ENCODE measurements at regions not wholly inside any gene's neighbourhood (a gene's known extent, or its start where the extent isn't known, plus 50 kb on each side); places are given as distances from the start of the nearest gene placed in this dataset.

GRCh38 chr12:83434600-83434999 is 747.9 kb downstream of the TMTC2 start:
- Histone ChIP-seq H2AFZ (replicated peaks; ENCODE audit: low read length, poor library complexity) (no peak overlapping the region), H3K4ac (ENCODE audit: low read depth, low read length) (no peak overlapping the region), H2AK9ac (replicated peaks; ENCODE audit: low read depth, low read length, poor library complexity) (no peak overlapping the region), H2BK20ac (ENCODE audit: low read depth, low read length) (no peak overlapping the region), H3K56ac (ENCODE audit: extremely low read depth, insufficient read depth, low read length) (no peak overlapping the region), H2AK5ac (ENCODE audit: low read depth, low read length) (no peak overlapping the region), H3K9me1 (ENCODE audit: insufficient read depth, low read length) (no peaks in the 10 kb centered on the region), H3K23ac (ENCODE audit: low read depth, low read length) (no peak overlapping the region), H2BK120ac (ENCODE audit: low read depth, low read length) (no peak overlapping the region), H3K36me3 (ENCODE audit: control insufficient read depth, insufficient read depth, low read length) (no peaks in the 10 kb centered on the region), H4K8ac (ENCODE audit: low read depth in 2 of 2, low read length in 2 of 2) (no peak overlapping the region), H3K4me1 (ENCODE audit: control insufficient read depth, insufficient read depth, low read length) (no peaks in the 10 kb centered on the region), H4K20me1 (ENCODE audit: insufficient read depth, low read length) (no peaks in the 10 kb centered on the region), H3K14ac (replicated peaks; ENCODE audit: low read depth, low read length) (no peak overlapping the region), H3K18ac (ENCODE audit: low read depth, low read length) (no peak overlapping the region), H3K27ac (ENCODE audit: insufficient read depth, low read length) (no peak overlapping the region), H3K79me1 (ENCODE audit: low read depth in 1 of 2, low read length in 2 of 2) (no peaks in the 10 kb centered on the region), H3K9ac (ENCODE audit: low read depth, low read length) (no peak overlapping the region), H3K4me3 (ENCODE audit: insufficient read depth, low read depth, low read length) (no peak overlapping the region), H3K9me3 (ENCODE audit: control insufficient read depth, insufficient read depth, low read length) (peaks cover 9% of the 10 kb centered on the region), H2BK5ac (ENCODE audit: low read depth, low read length, poor library complexity, severe bottlenecking) (no peak overlapping the region), H3K27me3 (ENCODE audit: control insufficient read depth, insufficient read depth, low read length) (no peaks in the 10 kb centered on the region), H3K4me2 (ENCODE audit: low read depth, low read length) (no peak overlapping the region), H4K91ac (ENCODE audit: insufficient read depth, low read depth, low read length) (no peak overlapping the region), H4K5ac (ENCODE audit: low read depth, low read length) (no peak overlapping the region), H2BK15ac (ENCODE audit: low read depth, low read length) (no peak overlapping the region)
- POLR2A ChIA-PET (ENCODE audit: unreplicated experiment) = no interaction called here
- CTCF ChIA-PET = no interaction called here
- intact Hi-C loops (cut with micrococcal nuclease) (no loop called here), dilution Hi-C loops (cut with HindIII; ENCODE audit: low sequenced_read_pairs, unreplicated experiment) (no loop called here), in situ Hi-C loops (cut with MboI; ENCODE audit: low sequenced_read_pairs) (no loop called here)
- no peak for ATAC-seq (ENCODE audit: low read depth)
- no CpG with 5 or more reads among the region's 1 CpG for WGBS, 2 experiments (ENCODE audit: extremely low coverage in 2 of 2, insufficient read length in 1 of 2)
- BruUV-seq (replicated peaks) = no TSS peak
- TF ChIP-seq RCOR1 (IDR thresholded peaks at IDR 0.05; ENCODE audit: insufficient replicate concordance, low read length) = no peak
- no peak for TF ChIP-seq BHLHE40 (IDR thresholded peaks at IDR 0.05; ENCODE audit: low read depth, low read length)
- no peak for TF ChIP-seq MAFK (IDR thresholded peaks at IDR 0.05; ENCODE audit: low read depth, low read length)
- no peak for TF ChIP-seq MAZ (IDR thresholded peaks at IDR 0.05; ENCODE audit: borderline replicate concordance, low read depth, low read length)
- TF ChIP-seq FOS (IDR thresholded peaks at IDR 0.05; ENCODE audit: low read depth, low read length) = no peak
- TF ChIP-seq NFE2L2 (IDR thresholded peaks at IDR 0.05; ENCODE audit: low read depth, low read length) = no peak
- no peak for TF ChIP-seq MXI1 (IDR thresholded peaks at IDR 0.05; ENCODE audit: borderline replicate concordance, low read depth, low read length)
- TF ChIP-seq SMC3 (IDR thresholded peaks at IDR 0.05; ENCODE audit: low read depth, low read length) = no peak
- TF ChIP-seq USF2 (IDR thresholded peaks at IDR 0.05; ENCODE audit: low read depth, low read length) = no peak
- DNase-seq = no peak

Measured in IMR-90 (cell line).